SK-N-SH (cell line): ENCODE measurements at regions not wholly inside any gene's neighbourhood (a gene's known extent, or its start where the extent isn't known, plus 50 kb on each side); places are given as distances from the start of the nearest gene placed in this dataset.

Experiments used
- CTCF ChIA-PET: fragments of 300-600, 350-600 bp; formaldehyde crosslinking; extraction: SDS; loops from one replicate; lab custom pipeline; 2021; lab: Yijun Ruan, JAX
- POLR2A ChIA-PET: fragments of 350-600 bp; sonication (Branson Sonifier 250); formaldehyde crosslinking; extraction: SDS; loops from one replicate; lab custom pipeline; 2020; ENCODE audit warnings: antibody characterized with exemption, inconsistent platforms; lab: Yijun Ruan, JAX
- DNase-seq: peaks from one replicate; pipeline ENCODE4 v3.0.0; 2012
- H2AFZ ChIP-seq: fragments of 200-600 bp; sonication (generic); 2 replicates; pipeline ENCODE4 v1.8.1; 2016; ENCODE audit warnings: antibody characterized with exemption, mild to moderate bottlenecking, low read depth
- H3F3A ChIP-seq: fragments of 200-600 bp; sonication (generic); replicated peaks from 2 replicates; pipeline ENCODE3; 2016; ENCODE audit warnings: antibody characterized with exemption, mild to moderate bottlenecking; ENCODE audit not compliant: insufficient read depth
- H3K27ac ChIP-seq, 2 experiments: fragments of 200-500 bp in 1 of 2; fragments of 200-600 bp in 1 of 2; sonication (Bioruptor generic) in 1 of 2; sonication (generic), shearing (Covaris generic) in 1 of 2; 2 replicates each; pipeline versions ENCODE4 v1.5.1 to v1.6.1; 2014 to 2016; ENCODE audit warnings: low read depth in 2 of 2, inconsistent platforms in 1 of 2, low read length in 1 of 2, mild to moderate bottlenecking in 1 of 2, mixed read lengths in 1 of 2
- H3K27me3 ChIP-seq: fragments of 200-600 bp; sonication (generic), shearing (Covaris generic); 2 replicates; pipeline ENCODE4 v1.6.1; 2016; ENCODE audit warnings: mixed run types; ENCODE audit not compliant: insufficient read depth
- H3K36me3 ChIP-seq, 2 experiments: fragments of 200-500 bp in 1 of 2; fragments of 200-600 bp in 1 of 2; sonication (Bioruptor generic) in 1 of 2; sonication (generic) in 1 of 2; replicated peaks in 1 of 2; 2 replicates each; pipeline versions ENCODE3 to v1.5.1; 2014 to 2016; ENCODE audit warnings: low read length in 1 of 2, mild to moderate bottlenecking in 1 of 2; ENCODE audit not compliant: insufficient read depth in 2 of 2, control insufficient read depth in 1 of 2
- H3K4me1 ChIP-seq, 2 experiments: fragments of 200-500 bp in 1 of 2; fragments of 200-600 bp in 1 of 2; sonication (Bioruptor generic) in 1 of 2; sonication (generic), shearing (Covaris generic) in 1 of 2; 2 replicates each; pipeline versions ENCODE4 v1.5.1 to v1.6.1; 2014 to 2016; ENCODE audit warnings: low read depth in 1 of 2, low read length in 1 of 2, mixed run types in 1 of 2; ENCODE audit not compliant: insufficient read depth in 2 of 2, control insufficient read depth in 1 of 2
- H3K4me2 ChIP-seq: fragments of 200-600 bp; sonication (generic), shearing (Covaris generic); 2 replicates; pipeline ENCODE4 v1.6.1; 2017; ENCODE audit warnings: mixed run types
- H3K4me3 ChIP-seq, 2 experiments: fragments of 200-500 bp in 1 of 2; fragments of 200-600 bp in 1 of 2; sonication (Bioruptor generic) in 1 of 2; sonication (generic), shearing (Covaris generic) in 1 of 2; 2 replicates each; pipeline versions ENCODE4 v1.5.1 to v1.8.1; 2014 to 2016; ENCODE audit warnings: low read depth in 2 of 2, inconsistent platforms in 1 of 2, low read length in 1 of 2, mild to moderate bottlenecking in 1 of 2, mixed read lengths in 1 of 2, moderate library complexity in 1 of 2
- H3K79me2 ChIP-seq: fragments of 200-600 bp; sonication (generic); 2 replicates; pipeline ENCODE4 v1.8.1; 2017; ENCODE audit warnings: mild to moderate bottlenecking; ENCODE audit not compliant: insufficient read depth
- H3K9ac ChIP-seq: fragments of 200-600 bp; sonication (generic); 2 replicates; pipeline ENCODE4 v1.6.1; 2017; ENCODE audit warnings: mixed run types
- H3K9me2 ChIP-seq: fragments of 200-600 bp; sonication (generic); 2 replicates; pipeline ENCODE4 v1.6.1; 2017; ENCODE audit warnings: mixed run types
- H3K9me3 ChIP-seq: fragments of 200-600 bp; sonication (generic); 2 replicates; pipeline ENCODE4 v1.6.1; 2017; ENCODE audit warnings: mixed run types, mild to moderate bottlenecking, moderate library complexity
- H4K20me1 ChIP-seq: fragments of 200-600 bp; sonication (generic); 2 replicates; pipeline ENCODE4 v1.6.1; 2017; ENCODE audit warnings: mild to moderate bottlenecking, mixed run types; ENCODE audit not compliant: insufficient read depth
- CTCF ChIP-seq: fragments of 200-600 bp; sonication (generic); IDR thresholded peaks from 2 replicates; pipeline ENCODE4 v1.6.1; 2017; ENCODE audit warnings: antibody characterized with exemption, mild to moderate bottlenecking, moderate library complexity
- EP300 ChIP-seq, 2 experiments: IDR thresholded peaks; 2 replicates each; pipeline versions ENCODE4 v1.4.0 to v1.6.1; 2012; ENCODE audit warnings: borderline replicate concordance in 1 of 2, low read depth in 1 of 2, low read length in 1 of 2
- FOSL2 ChIP-seq: IDR thresholded peaks from 2 replicates; pipeline ENCODE4 v1.4.0; 2012; ENCODE audit warnings: low read depth, mild to moderate bottlenecking, moderate library complexity, borderline replicate concordance
- FOXJ3 ChIP-seq: sonication (generic); formaldehyde crosslinking; IDR thresholded peaks from 2 replicates; pipeline ENCODE4 v1.5.1; 2020; ENCODE audit warnings: mild to moderate bottlenecking, missing genetic modification reagents
- FOXM1 ChIP-seq: IDR thresholded peaks from 2 replicates; pipeline ENCODE4 v1.4.0; 2012; ENCODE audit warnings: low read depth, mild to moderate bottlenecking
- GATA2 ChIP-seq: sonication (generic); formaldehyde crosslinking; IDR thresholded peaks from 2 replicates; pipeline ENCODE4 v1.5.0; 2020; ENCODE audit warnings: mild to moderate bottlenecking, missing genetic modification reagents
- MEF2A ChIP-seq: IDR thresholded peaks from 2 replicates; pipeline ENCODE4 v1.4.0; 2012; ENCODE audit warnings: low read depth, borderline replicate concordance
- PBX3 ChIP-seq: IDR thresholded peaks from 2 replicates; pipeline ENCODE4; 2012
- POLR2AphosphoS5 ChIP-seq: IDR thresholded peaks from 2 replicates; pipeline ENCODE4 v1.6.1; 2012; ENCODE audit warnings: low read depth, low read length
- REST ChIP-seq: IDR thresholded peaks from 2 replicates; pipeline ENCODE4 v1.6.1; 2012; ENCODE audit warnings: mild to moderate bottlenecking, low read depth, low read length, moderate library complexity
- RFX5 ChIP-seq: IDR thresholded peaks from 2 replicates; pipeline ENCODE4 v1.6.1; 2012; ENCODE audit warnings: mild to moderate bottlenecking, improper control_type of control experiment, low read length
- SIN3A ChIP-seq: IDR thresholded peaks from 2 replicates; pipeline ENCODE4 v1.6.1; 2012; ENCODE audit warnings: low read depth, mild to moderate bottlenecking, low read length, moderate library complexity, borderline replicate concordance
- TAF1 ChIP-seq: IDR thresholded peaks from 2 replicates; pipeline ENCODE4 v1.6.1; 2012; ENCODE audit warnings: low read depth, mild to moderate bottlenecking, low read length, moderate library complexity, borderline replicate concordance
- TCF12 ChIP-seq: IDR thresholded peaks from 2 replicates; pipeline ENCODE4 v1.4.0; 2012
- TEAD4 ChIP-seq: IDR thresholded peaks from 2 replicates; pipeline ENCODE4 v1.4.0; 2012; ENCODE audit warnings: mild to moderate bottlenecking, borderline replicate concordance; ENCODE audit not compliant: insufficient read depth
- YY1 ChIP-seq: IDR thresholded peaks from 2 replicates; pipeline ENCODE4 v1.4.0; 2012; ENCODE audit warnings: low read depth, mild to moderate bottlenecking

- ChIA-PET CTCF (no interaction called here), POLR2A (no interaction called here)
- no peaks in the 10 kb centered on the region for H3K36me3 ChIP-seq
- H3K4me1 ChIP-seq = no peaks in the 10 kb centered on the region
- H3K27ac ChIP-seq = no peak overlapping the region
- no peaks in the 10 kb centered on the region for H3K79me2 ChIP-seq
- H2AFZ ChIP-seq = peak overlapping the region; percentile 70; the same call in 1 of the 2 replicates
- TF ChIP-seq TEAD4 (no peak), GATA2 (CRISPR knock-in tag) (no peak), FOXJ3 (CRISPR knock-in tag) (no peak), SIN3A (no peak), TCF12 (no peak), TAF1 (no peak), EP300 (IDR thresholded peaks at IDR 0.05; ENCODE audit: borderline replicate concordance in 1 of 2, low read depth in 1 of 2, low read length in 1 of 2) (no peak), YY1 (no peak), FOSL2 (no peak), PBX3 (no peak), REST (no peak), CTCF (no peak), POLR2AphosphoS5 (no peak), FOXM1 (no peak), MEF2A (no peak), RFX5 (no peak)
- H3K4me3 ChIP-seq = no peak overlapping the region
- H4K20me1 ChIP-seq = no peaks in the 10 kb centered on the region
- H3F3A ChIP-seq = peaks cover 4% of the 10 kb centered on the region
- no peaks in the 10 kb centered on the region for H3K9me2 ChIP-seq
- no peak for DNase-seq
- H3K9ac ChIP-seq = no peak overlapping the region
- no peaks in the 10 kb centered on the region for H3K27me3 ChIP-seq
- H3K4me2 ChIP-seq = no peak overlapping the region
- no peaks in the 10 kb centered on the region for H3K9me3 ChIP-seq
Measured at GRCh38 chr6:100260584-100260983, 204.1 kb downstream of the SIM1 start.
